ENCODE measurements at regions not wholly inside any gene's neighbourhood (a gene's known extent, or its start where the extent isn't known, plus 50 kb on each side); places are given as distances from the start of the nearest gene placed in this dataset.

DNA sequence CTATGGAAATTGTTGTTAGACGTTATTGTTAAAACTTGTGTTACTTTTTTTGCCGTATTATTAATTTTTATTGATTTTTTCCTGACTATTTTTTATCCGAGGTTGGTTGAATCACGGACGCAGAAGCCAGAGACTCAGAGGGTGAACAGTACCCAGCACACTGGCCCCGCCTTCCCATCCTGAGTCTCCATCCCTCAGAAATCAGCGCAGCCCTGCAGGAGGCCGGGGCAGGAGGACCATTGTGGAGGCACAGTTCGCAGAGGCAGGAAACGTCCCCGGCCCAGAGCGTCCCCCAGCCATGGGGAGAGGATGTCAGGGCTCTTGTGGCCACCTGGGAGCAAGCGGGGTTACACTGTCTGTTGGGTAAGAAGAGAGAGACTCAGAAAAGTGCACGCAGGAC lies 843.0 kb downstream of the BRD1 start:
- Mint-ChIP-seq H3K9me3 (no peaks in the 10 kb centered on the region), H3K27ac (ENCODE audit: unreplicated experiment) (no peak overlapping the region), H3K4me3 (no peak overlapping the region), H3K27me3 (ENCODE audit: low read depth) (no peaks in the 10 kb centered on the region), H3K4me1 (no peaks in the 10 kb centered on the region), H3K36me3 (ENCODE audit: low read depth) (peaks cover 4% of the 10 kb centered on the region)
- no peak for DNase-seq (ENCODE audit: low read depth, low spot score)
- TF ChIP-seq, protein P1, sequence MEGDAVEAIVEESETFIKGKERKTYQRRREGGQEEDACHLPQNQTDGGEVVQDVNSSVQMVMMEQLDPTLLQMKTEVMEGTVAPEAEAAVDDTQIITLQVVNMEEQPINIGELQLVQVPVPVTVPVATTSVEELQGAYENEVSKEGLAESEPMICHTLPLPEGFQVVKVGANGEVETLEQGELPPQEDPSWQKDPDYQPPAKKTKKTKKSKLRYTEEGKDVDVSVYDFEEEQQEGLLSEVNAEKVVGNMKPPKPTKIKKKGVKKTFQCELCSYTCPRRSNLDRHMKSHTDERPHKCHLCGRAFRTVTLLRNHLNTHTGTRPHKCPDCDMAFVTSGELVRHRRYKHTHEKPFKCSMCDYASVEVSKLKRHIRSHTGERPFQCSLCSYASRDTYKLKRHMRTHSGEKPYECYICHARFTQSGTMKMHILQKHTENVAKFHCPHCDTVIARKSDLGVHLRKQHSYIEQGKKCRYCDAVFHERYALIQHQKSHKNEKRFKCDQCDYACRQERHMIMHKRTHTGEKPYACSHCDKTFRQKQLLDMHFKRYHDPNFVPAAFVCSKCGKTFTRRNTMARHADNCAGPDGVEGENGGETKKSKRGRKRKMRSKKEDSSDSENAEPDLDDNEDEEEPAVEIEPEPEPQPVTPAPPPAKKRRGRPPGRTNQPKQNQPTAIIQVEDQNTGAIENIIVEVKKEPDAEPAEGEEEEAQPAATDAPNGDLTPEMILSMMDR (conservative IDR thresholded peaks at IDR 0.05): no peak

DNA sequence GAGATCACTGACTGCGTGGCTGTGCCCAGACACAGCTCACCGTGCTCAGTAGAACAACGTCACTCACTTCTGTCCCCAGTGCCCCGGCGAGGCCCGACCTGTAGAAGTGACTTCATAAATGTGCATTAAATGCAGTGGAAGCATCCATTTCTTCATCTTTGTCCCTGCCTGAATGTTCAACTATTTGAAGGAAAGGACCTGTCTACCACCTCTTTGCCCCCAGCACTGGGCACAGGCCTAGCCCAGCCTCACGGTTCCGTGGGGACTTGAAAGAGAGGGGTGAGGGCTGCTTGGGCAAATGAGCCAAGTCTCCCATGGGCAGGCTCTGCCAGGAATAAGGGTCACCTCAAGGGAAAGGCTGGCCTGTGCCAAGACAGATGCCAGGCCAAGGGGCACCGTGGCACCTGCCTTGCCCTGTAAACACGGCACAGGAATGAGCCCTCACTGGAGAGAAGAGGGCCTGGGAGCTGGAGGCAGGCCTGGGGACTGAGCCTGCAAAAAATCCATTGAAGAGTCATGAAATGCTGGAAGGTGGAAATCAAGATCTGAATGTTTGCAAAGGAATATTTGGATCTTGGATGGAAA lies 845.3 kb downstream of the BRD1 start:
- H3K4me1 Mint-ChIP-seq: no peaks in the 10 kb centered on the region
- DNase-seq (ENCODE audit: low read depth, low spot score): no peak
- H3K27ac Mint-ChIP-seq (ENCODE audit: unreplicated experiment): peak overlapping the region; percentile 93
- H3K36me3 Mint-ChIP-seq (ENCODE audit: low read depth): peaks cover 4% of the 10 kb centered on the region
- H3K9me3 Mint-ChIP-seq: peaks cover 2% of the 10 kb centered on the region
- H3K4me3 Mint-ChIP-seq: no peak overlapping the region
- no peaks in the 10 kb centered on the region for H3K27me3 Mint-ChIP-seq (ENCODE audit: low read depth)
- TF ChIP-seq, protein P1 (conservative IDR thresholded peaks at IDR 0.05): no peak

DNA sequence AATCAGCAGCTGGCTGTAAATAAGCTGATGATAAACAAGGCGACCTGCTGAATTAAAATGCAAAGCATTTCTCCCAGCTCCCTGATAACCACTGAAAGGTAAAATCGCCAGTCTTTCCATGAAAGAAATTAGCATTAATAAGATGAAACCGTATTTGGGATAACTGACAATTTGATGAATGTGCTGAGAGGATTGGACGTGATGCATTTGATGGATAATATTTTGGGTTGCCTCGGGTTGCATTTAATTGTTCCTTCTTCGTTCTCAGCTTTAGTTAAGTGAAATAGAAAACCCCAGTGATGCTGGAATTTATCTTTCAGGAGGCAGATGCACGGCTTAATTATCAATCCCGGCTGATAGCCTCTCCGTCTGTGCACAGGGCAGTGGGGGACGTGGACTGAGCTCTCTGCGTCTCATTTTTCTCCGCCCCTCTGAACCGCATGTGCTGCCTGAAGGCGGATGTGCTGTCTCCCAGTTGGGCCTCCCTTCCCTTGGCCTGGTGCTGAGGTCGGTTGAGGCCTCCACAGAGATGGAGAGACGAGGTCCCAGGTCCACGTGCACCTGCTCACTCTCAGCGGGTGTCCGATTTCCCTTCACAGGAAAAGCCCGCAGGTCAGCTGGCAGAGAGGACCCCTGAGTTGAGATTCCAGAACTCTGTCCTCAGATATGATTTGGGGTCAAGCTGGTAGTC lies 846.2 kb downstream of the BRD1 start:
- peaks cover 4% of the 10 kb centered on the region for H3K36me3 Mint-ChIP-seq (ENCODE audit: low read depth)
- no peak overlapping the region for H3K27ac Mint-ChIP-seq (ENCODE audit: unreplicated experiment)
- H3K4me1 Mint-ChIP-seq: no peaks in the 10 kb centered on the region
- H3K9me3 Mint-ChIP-seq: peaks cover 2% of the 10 kb centered on the region
- no peaks in the 10 kb centered on the region for H3K27me3 Mint-ChIP-seq (ENCODE audit: low read depth)
- H3K4me3 Mint-ChIP-seq: no peak overlapping the region
- no peak for DNase-seq (ENCODE audit: low read depth, low spot score)
- TF ChIP-seq, protein P1 (conservative IDR thresholded peaks at IDR 0.05): no peak

DNA sequence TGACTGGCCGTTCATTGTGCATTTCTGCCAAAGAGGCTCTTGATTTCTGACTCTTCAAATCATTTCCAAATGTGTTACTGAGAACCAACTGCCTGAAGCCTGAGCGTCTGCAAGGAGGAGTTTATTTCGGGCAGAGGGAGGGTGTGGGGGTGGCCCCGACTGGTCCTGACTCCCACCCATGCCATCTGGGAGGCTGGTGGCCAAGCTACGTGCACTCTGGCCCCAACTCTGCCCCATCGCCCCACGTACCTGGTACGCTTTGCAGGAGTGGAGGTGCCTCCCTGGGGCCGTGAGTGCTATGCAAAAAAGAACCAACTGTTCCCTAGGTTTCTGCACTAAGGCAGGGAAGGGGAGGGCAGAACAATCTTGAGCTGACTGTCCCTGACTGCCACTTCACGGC lies 846.8 kb downstream of the BRD1 start:
- Mint-ChIP-seq H3K27me3 (ENCODE audit: low read depth) (no peaks in the 10 kb centered on the region), H3K4me3 (no peak overlapping the region), H3K9me3 (peaks cover 2% of the 10 kb centered on the region), H3K4me1 (no peaks in the 10 kb centered on the region), H3K36me3 (ENCODE audit: low read depth) (peaks cover 4% of the 10 kb centered on the region), H3K27ac (ENCODE audit: unreplicated experiment) (no peak overlapping the region)
- no peak for DNase-seq (ENCODE audit: low read depth, low spot score)
- TF ChIP-seq, protein P1 (conservative IDR thresholded peaks at IDR 0.05): no peak

DNA sequence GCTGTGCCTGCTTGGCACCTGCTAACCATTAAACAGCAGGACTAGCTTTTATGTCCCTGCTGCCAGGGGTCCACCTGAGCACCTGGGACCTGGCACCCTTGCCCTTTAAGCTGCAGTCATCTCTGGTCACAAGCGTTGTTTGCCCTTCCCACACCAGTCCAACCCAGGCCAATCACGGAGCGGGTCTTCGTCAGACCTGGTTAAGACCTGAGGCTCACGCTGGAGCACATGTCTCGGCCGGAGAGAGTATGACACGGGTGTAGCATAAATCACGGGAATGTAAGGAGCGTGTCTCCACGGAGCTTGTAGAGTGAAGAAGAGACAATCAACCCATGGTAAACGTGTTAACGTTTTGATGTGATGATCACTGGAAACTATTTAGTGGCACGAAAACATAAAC lies 847.3 kb downstream of the BRD1 start:
- peaks cover 4% of the 10 kb centered on the region for H3K36me3 Mint-ChIP-seq (ENCODE audit: low read depth)
- peaks cover 3% of the 10 kb centered on the region for H3K4me1 Mint-ChIP-seq
- H3K9me3 Mint-ChIP-seq: peaks cover 2% of the 10 kb centered on the region
- no peak overlapping the region for H3K4me3 Mint-ChIP-seq
- DNase-seq (ENCODE audit: low read depth, low spot score): no peak
- TF ChIP-seq, protein P1 (conservative IDR thresholded peaks at IDR 0.05): no peak
- no peaks in the 10 kb centered on the region for H3K27me3 Mint-ChIP-seq (ENCODE audit: low read depth)
- no peak overlapping the region for H3K27ac Mint-ChIP-seq (ENCODE audit: unreplicated experiment)

All from neural crest cell (in vitro differentiated cells).